Left ventricle myocardium inferior (tissue), 1 donor: ENCODE measurements at regions not wholly inside any gene's neighbourhood (a gene's known extent, or its start where the extent isn't known, plus 50 kb on each side); places are given as distances from the start of the nearest gene placed in this dataset.

Source experiments
- DNase-seq: peaks from one replicate; pipeline ENCODE4 v3.0.0-alpha.2; 2020
- H3K27ac ChIP-seq: fragments of 200-600 bp; replicated peaks from 2 replicates; pipeline ENCODE4 v1.8.0; 2021
- H3K27me3 ChIP-seq: fragments of 200-600 bp; 2 replicates; pipeline ENCODE4 v1.8.0; 2021; ENCODE audit warnings: low read depth
- H3K36me3 ChIP-seq: fragments of 200-600 bp; 2 replicates; pipeline ENCODE4 v1.8.0; 2021
- H3K4me1 ChIP-seq: fragments of 200-600 bp; 2 replicates; pipeline ENCODE4 v1.8.0; 2021
- H3K4me3 ChIP-seq: fragments of 200-600 bp; 2 replicates; pipeline ENCODE4 v1.8.0; 2021; ENCODE audit warnings: mild to moderate bottlenecking, moderate library complexity
- H3K9me3 ChIP-seq: fragments of 200-600 bp; replicated peaks from 2 replicates; pipeline ENCODE4 v1.8.0; 2021
- CTCF ChIP-seq: fragments of 200-600 bp; IDR thresholded peaks from 2 replicates; pipeline ENCODE4 v1.8.0; 2021; ENCODE audit warnings: antibody characterized with exemption, mild to moderate bottlenecking, borderline replicate concordance
- intact Hi-C: fragments of 100-400 bp; cut with micrococcal nuclease; formaldehyde crosslinking; loops from one replicate; pipeline ENCODE4 v1.11.0; 2022
- donor health status: DM: no; HTN: yes; CAD: no; lungs with severe emphysema.

GRCh38 chr17:14474591-14474990 is 173.7 kb downstream of the HS3ST3B1 start:
- TF ChIP-seq CTCF, result no peak
- H3K9me3 ChIP-seq, result no peaks in the 10 kb centered on the region

DNA sequence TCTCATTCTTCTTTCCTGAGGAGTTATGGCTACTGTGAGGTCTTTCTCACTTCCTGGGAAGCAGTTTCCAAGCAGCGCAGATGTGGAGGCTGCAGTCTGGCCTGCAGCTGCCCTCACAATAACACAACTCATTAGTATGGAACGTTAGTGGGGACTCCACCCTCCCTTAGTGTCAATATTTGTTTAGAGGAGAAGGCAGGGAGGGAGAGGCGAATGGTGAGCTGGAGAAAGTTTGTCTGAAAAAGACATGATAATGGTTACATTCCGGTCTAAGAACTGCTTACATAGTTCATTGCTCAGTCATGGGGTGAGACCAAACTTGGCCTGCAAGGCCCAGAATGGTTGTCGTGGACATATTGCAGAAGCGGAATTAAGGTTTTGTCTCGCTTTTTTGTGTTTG is 170.2 kb downstream of the HS3ST3B1 start:
- no peaks in the 10 kb centered on the region for H3K9me3 ChIP-seq
- DNase-seq, result no peak
- intact Hi-C loops, result loop anchor here (10.0 kb wide), 1 partner anchor 244 kb away; no protein-coding TSS in a partner anchor
- H3K4me1 ChIP-seq, result no peaks in the 10 kb centered on the region
- H3K4me3 ChIP-seq, result no peak overlapping the region
- no peak for TF ChIP-seq CTCF
- H3K36me3 ChIP-seq, result no peaks in the 10 kb centered on the region
- peaks cover 6% of the 10 kb centered on the region for H3K27me3 ChIP-seq
- no peak overlapping the region for H3K27ac ChIP-seq

More at GRCh38 chr17:14474591-14474990, 173.7 kb downstream of the HS3ST3B1 start:
- Histone ChIP-seq H3K27me3 (peaks cover 9% of the 10 kb centered on the region), H3K4me3 (no peak overlapping the region), H3K36me3 (no peaks in the 10 kb centered on the region), H3K27ac (no peak overlapping the region), H3K4me1 (no peaks in the 10 kb centered on the region)
- intact Hi-C loops, result loop anchor here (10.0 kb wide), 1 partner anchor 240 kb away; no protein-coding TSS in a partner anchor
- DNase-seq, result no peak

DNA sequence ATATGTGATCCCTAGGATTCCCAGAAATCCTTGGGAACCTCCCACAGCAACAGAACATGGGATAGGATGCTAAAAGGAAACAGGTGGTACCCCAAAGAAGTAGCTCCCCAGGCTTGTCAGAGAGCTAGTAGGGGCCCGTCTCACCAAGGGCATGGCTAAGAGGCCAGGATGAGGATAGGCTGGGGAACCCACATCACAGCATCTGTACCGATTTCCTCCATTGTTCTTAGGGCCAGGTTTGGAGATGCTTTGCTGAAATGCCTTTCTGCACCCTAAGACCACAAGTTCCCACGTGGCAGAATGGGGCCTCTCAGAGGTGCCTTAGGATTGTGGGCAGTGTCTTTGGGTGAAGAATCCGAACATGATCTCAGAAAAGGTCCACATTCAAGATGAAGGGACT is 169.5 kb downstream of the HS3ST3B1 start:
- no peaks in the 10 kb centered on the region for H3K36me3 ChIP-seq

GRCh38 chr17:14469971-14470370 is 169.1 kb downstream of the HS3ST3B1 start:
- no peak overlapping the region for H3K27ac ChIP-seq
- H3K9me3 ChIP-seq, result no peaks in the 10 kb centered on the region
- no peaks in the 10 kb centered on the region for H3K27me3 ChIP-seq
- intact Hi-C loops, result loop anchor here (10.0 kb wide), 1 partner anchor 245 kb away; no protein-coding TSS in a partner anchor
- no peaks in the 10 kb centered on the region for H3K4me1 ChIP-seq
- no peaks in the 10 kb centered on the region for H3K36me3 ChIP-seq
- no peak for TF ChIP-seq CTCF
- DNase-seq, result no peak
- no peak overlapping the region for H3K4me3 ChIP-seq

More for the DNA sequence above, 169.5 kb downstream of the HS3ST3B1 start:
- Histone ChIP-seq H3K27ac (no peak overlapping the region), H3K4me3 (no peak overlapping the region), H3K9me3 (no peaks in the 10 kb centered on the region), H3K27me3 (no peaks in the 10 kb centered on the region), H3K4me1 (no peaks in the 10 kb centered on the region)
- TF ChIP-seq CTCF, result no peak
- no peak for DNase-seq
- intact Hi-C loops, result loop anchor here (10.0 kb wide), 1 partner anchor 244 kb away; no protein-coding TSS in a partner anchor

DNA sequence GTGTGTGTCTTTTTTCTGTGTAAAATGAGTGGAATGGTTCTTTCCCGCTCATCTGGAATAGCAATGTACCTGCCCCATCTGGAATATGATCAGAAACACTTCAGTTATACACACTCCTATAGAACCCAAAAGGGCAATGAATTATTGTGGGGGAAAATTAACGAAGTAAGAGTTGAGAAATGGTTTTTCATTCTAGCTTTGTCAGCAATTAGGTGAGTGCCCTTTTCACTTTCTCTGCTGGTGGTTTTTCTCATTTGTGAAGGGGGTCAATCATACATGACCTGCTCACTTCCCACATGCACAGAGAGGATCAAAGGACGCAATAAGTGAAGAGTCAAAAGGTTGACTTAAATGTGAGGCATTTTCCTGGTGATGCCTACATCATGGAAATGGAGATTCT is 168.0 kb downstream of the HS3ST3B1 start:
- intact Hi-C loops, result no loop called here
- Histone ChIP-seq H3K27ac (no peak overlapping the region), H3K27me3 (no peaks in the 10 kb centered on the region), H3K9me3 (no peaks in the 10 kb centered on the region), H3K36me3 (no peaks in the 10 kb centered on the region), H3K4me3 (no peak overlapping the region), H3K4me1 (no peaks in the 10 kb centered on the region)
- no peak for DNase-seq
- TF ChIP-seq CTCF, result no peak
